ENCODE measurements at regions not wholly inside any gene's neighbourhood (a gene's known extent, or its start where the extent isn't known, plus 50 kb on each side); places are given as distances from the start of the nearest gene placed in this dataset.

GRCh38 chr4:116332508-116332907 lies 752.9 kb downstream of the TRAM1L1 start (continued):
- TF ChIP-seq, protein P1, sequence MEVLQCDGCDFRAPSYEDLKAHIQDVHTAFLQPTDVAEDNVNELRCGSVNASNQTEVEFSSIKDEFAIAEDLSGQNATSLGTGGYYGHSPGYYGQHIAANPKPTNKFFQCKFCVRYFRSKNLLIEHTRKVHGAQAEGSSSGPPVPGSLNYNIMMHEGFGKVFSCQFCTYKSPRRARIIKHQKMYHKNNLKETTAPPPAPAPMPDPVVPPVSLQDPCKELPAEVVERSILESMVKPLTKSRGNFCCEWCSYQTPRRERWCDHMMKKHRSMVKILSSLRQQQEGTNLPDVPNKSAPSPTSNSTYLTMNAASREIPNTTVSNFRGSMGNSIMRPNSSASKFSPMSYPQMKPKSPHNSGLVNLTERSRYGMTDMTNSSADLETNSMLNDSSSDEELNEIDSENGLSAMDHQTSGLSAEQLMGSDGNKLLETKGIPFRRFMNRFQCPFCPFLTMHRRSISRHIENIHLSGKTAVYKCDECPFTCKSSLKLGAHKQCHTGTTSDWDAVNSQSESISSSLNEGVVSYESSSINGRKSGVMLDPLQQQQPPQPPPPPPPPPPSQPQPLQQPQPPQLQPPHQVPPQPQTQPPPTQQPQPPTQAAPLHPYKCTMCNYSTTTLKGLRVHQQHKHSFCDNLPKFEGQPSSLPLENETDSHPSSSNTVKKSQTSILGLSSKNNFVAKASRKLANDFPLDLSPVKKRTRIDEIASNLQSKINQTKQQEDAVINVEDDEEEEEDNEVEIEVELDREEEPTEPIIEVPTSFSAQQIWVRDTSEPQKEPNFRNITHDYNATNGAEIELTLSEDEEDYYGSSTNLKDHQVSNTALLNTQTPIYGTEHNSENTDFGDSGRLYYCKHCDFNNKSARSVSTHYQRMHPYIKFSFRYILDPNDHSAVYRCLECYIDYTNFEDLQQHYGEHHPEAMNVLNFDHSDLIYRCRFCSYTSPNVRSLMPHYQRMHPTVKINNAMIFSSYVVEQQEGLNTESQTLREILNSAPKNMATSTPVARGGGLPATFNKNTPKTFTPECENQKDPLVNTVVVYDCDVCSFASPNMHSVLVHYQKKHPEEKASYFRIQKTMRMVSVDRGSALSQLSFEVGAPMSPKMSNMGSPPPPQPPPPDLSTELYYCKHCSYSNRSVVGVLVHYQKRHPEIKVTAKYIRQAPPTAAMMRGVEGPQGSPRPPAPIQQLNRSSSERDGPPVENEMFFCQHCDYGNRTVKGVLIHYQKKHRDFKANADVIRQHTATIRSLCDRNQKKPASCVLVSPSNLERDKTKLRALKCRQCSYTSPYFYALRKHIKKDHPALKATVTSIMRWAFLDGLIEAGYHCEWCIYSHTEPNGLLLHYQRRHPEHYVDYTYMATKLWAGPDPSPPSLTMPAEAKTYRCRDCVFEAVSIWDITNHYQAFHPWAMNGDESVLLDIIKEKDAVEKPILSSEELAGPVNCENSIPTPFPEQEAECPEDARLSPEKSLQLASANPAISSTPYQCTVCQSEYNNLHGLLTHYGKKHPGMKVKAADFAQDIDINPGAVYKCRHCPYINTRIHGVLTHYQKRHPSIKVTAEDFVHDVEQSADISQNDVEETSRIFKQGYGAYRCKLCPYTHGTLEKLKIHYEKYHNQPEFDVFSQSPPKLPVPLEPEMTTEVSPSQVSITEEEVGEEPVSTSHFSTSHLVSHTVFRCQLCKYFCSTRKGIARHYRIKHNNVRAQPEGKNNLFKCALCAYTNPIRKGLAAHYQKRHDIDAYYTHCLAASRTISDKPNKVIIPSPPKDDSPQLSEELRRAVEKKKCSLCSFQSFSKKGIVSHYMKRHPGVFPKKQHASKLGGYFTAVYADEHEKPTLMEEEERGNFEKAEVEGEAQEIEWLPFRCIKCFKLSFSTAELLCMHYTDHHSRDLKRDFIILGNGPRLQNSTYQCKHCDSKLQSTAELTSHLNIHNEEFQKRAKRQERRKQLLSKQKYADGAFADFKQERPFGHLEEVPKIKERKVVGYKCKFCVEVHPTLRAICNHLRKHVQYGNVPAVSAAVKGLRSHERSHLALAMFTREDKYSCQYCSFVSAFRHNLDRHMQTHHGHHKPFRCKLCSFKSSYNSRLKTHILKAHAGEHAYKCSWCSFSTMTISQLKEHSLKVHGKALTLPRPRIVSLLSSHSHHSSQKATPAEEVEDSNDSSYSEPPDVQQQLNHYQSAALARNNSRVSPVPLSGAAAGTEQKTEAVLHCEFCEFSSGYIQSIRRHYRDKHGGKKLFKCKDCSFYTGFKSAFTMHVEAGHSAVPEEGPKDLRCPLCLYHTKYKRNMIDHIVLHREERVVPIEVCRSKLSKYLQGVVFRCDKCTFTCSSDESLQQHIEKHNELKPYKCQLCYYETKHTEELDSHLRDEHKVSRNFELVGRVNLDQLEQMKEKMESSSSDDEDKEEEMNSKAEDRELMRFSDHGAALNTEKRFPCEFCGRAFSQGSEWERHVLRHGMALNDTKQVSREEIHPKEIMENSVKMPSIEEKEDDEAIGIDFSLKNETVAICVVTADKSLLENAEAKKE (CRISPR knock-in tag; IDR thresholded peaks at IDR 0.05), result no peak
- TF ChIP-seq EZH2phosphoT487 (IDR thresholded peaks at IDR 0.05; ENCODE audit: unreplicated experiment), result no peak
- TF ChIP-seq EZH2 (IDR thresholded peaks at IDR 0.05; ENCODE audit: low read depth, unreplicated experiment), result no peak
- no peak for TF ChIP-seq ETS1 (IDR thresholded peaks at IDR 0.05)
- no peak for TF ChIP-seq STAT1 (IDR thresholded peaks at IDR 0.05; ENCODE audit: unreplicated experiment)
- no peak for TF ChIP-seq POLR2AphosphoS5 (IDR thresholded peaks at IDR 0.05; ENCODE audit: low read depth)
- TF ChIP-seq ZNF114 (CRISPR knock-in tag; IDR thresholded peaks at IDR 0.05), result no peak
- no peak for TF ChIP-seq CREB1 (CRISPR knock-in tag; IDR thresholded peaks at IDR 0.05; ENCODE audit: low read depth)

GRCh38 chr4:116328261-116328860 lies 757.0 kb downstream of the TRAM1L1 start:
- H3K4me1 Mint-ChIP-seq, result no peaks in the 10 kb centered on the region
- H3K27me3 Mint-ChIP-seq (ENCODE audit: insufficient read depth, low read depth, poor library complexity), result no peaks in the 10 kb centered on the region
- ATAC-seq (no peak), DNase-seq (ENCODE audit: low spot score) (no peak)
- no peaks in the 10 kb centered on the region for H4K20me1 ChIP-seq (replicated peaks; ENCODE audit: insufficient read depth)
- no peak overlapping the region for H3K4me2 ChIP-seq
- H3K27me3 ChIP-seq (ENCODE audit: insufficient read depth), result no peaks in the 10 kb centered on the region
- no peak overlapping the region for H3K27ac ChIP-seq (ENCODE audit: low read depth)
- no peak overlapping the region for H3K4me3 Mint-ChIP-seq
- no peaks in the 10 kb centered on the region for H3K9me3 Mint-ChIP-seq
- no peaks in the 10 kb centered on the region for H3K36me3 ChIP-seq (ENCODE audit: insufficient read depth)
- H3K27ac Mint-ChIP-seq, result no peak overlapping the region
- H3K9me2 ChIP-seq (ENCODE audit: insufficient read depth), result no peaks in the 10 kb centered on the region
- TF ChIP-seq JUNB (IDR thresholded peaks at IDR 0.05; ENCODE audit: unreplicated experiment) (no peak), ZNF331 (CRISPR knock-in tag; IDR thresholded peaks at IDR 0.05; ENCODE audit: low read depth) (no peak)
- no peak overlapping the region for H2AFZ ChIP-seq
- H3K36me3 Mint-ChIP-seq (ENCODE audit: low read depth), result no peaks in the 10 kb centered on the region
- no peak overlapping the region for H3K4me3 ChIP-seq
- no peaks in the 10 kb centered on the region for H3K79me2 ChIP-seq (replicated peaks; ENCODE audit: insufficient read depth)
- H3K4me1 ChIP-seq (ENCODE audit: insufficient read depth), result no peaks in the 10 kb centered on the region
- no peaks in the 10 kb centered on the region for H3F3A ChIP-seq (replicated peaks; ENCODE audit: low read depth)

All from GM23338 (cell line).